Hepatocyte (in vitro differentiated cells): ENCODE measurements at regions not wholly inside any gene's neighbourhood (a gene's known extent, or its start where the extent isn't known, plus 50 kb on each side); places are given as distances from the start of the nearest gene placed in this dataset.

Source experiments
- DNase-seq: peaks from one replicate; pipeline ENCODE4 v3.0.0-alpha.2; 2016; ENCODE audit warnings: low spot score
- H2AFZ ChIP-seq: fragments of 200-600 bp; sonication (generic); 2 replicates; pipeline ENCODE4 v1.6.0; 2016; ENCODE audit warnings: antibody characterized with exemption, mild to moderate bottlenecking
- H3K27ac ChIP-seq: fragments of 200-600 bp; sonication (generic); 2 replicates; pipeline ENCODE4 v1.5.1; 2016; ENCODE audit warnings: mild to moderate bottlenecking
- H3K27me3 ChIP-seq: fragments of 200-600 bp; sonication (generic); 2 replicates; pipeline ENCODE4 v1.6.1; 2016
- H3K36me3 ChIP-seq: fragments of 200-600 bp; sonication (generic); replicated peaks from 2 replicates; pipeline ENCODE4 v1.5.1; 2016; ENCODE audit warnings: low read depth; ENCODE audit not compliant: insufficient read depth
- H3K4me1 ChIP-seq: fragments of 200-600 bp; sonication (generic); 2 replicates; pipeline ENCODE4 v1.5.1; 2016; ENCODE audit warnings: mild to moderate bottlenecking, moderate library complexity; ENCODE audit not compliant: insufficient read depth
- H3K4me2 ChIP-seq: fragments of 200-600 bp; sonication (generic); 2 replicates; pipeline ENCODE4 v1.6.0; 2016
- H3K4me3 ChIP-seq: fragments of 200-600 bp; sonication (generic); 2 replicates; pipeline ENCODE4 v1.5.1; 2016; ENCODE audit warnings: mild to moderate bottlenecking
- H3K79me2 ChIP-seq: fragments of 200-600 bp; sonication (generic); 2 replicates; pipeline ENCODE4 v1.6.0; 2017; ENCODE audit warnings: mild to moderate bottlenecking
- H3K9me2 ChIP-seq: fragments of 200-600 bp; sonication (generic); replicated peaks from 2 replicates; pipeline ENCODE4 v1.6.0; 2017; ENCODE audit warnings: mild to moderate bottlenecking; ENCODE audit not compliant: insufficient read depth
- H3K9me3 ChIP-seq: fragments of 200-600 bp; sonication (generic); 2 replicates; pipeline ENCODE4 v1.5.1; 2016; ENCODE audit warnings: low read depth, mild to moderate bottlenecking
- H4K20me1 ChIP-seq: fragments of 200-600 bp; sonication (generic); 2 replicates; pipeline ENCODE4 v1.6.0; 2016; ENCODE audit warnings: mild to moderate bottlenecking; ENCODE audit not compliant: insufficient read depth, poor library complexity, severe bottlenecking
- CTCF ChIP-seq: fragments of 200-600 bp; sonication (generic); IDR thresholded peaks from 2 replicates; pipeline ENCODE4 v1.5.1; 2016; ENCODE audit warnings: antibody characterized with exemption, mild to moderate bottlenecking; ENCODE audit not compliant: poor library complexity
- EZH2 ChIP-seq: fragments of 200-600 bp; sonication (generic); IDR thresholded peaks from 2 replicates; pipeline ENCODE4 v1.6.1; 2016; ENCODE audit warnings: antibody characterized with exemption, mild to moderate bottlenecking, borderline replicate concordance
- EZH2phosphoT487 ChIP-seq: fragments of 200-600 bp; sonication (generic); IDR thresholded peaks from one replicate; pipeline ENCODE4 v1.6.1; 2018; ENCODE audit warnings: antibody characterized with exemption, mild to moderate bottlenecking, low read depth, moderate library complexity; ENCODE audit not compliant: unreplicated experiment, severe bottlenecking
- WGBS: methylation state at CpG from one replicate; pipeline ENCODE4 v1.1.6; 2016; ENCODE audit warnings: low lambda C conversion rate; ENCODE audit errors: missing lambda C conversion rate; 5-methylcytosine and 5-hydroxymethylcytosine counted together

DNA sequence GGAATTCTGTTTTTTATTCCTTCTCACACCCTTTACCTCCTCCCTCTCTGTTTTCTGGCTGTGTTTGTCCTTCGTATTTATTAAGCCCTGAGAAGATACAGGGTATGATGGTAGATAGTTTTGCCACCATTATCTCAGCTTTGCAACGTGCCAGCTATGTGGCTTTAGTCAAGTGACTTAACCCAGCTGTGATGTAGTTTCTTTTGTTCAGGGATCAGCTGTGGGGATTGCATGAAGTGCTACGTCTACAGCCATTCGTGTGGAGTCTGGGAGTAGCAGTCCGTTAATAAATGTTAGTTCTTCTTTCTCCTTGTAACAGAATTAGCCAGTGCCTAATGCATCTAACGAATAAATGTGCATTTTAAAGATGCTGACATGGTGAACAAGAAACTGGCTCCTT, 128.4 kb downstream of the HAPSTR1 start:
- Histone ChIP-seq H4K20me1 (no peaks in the 10 kb centered on the region), H3K36me3 (no peaks in the 10 kb centered on the region), H3K4me2 (no peak overlapping the region), H3K27me3 (peaks cover 6% of the 10 kb centered on the region), H3K27ac (no peak overlapping the region), H3K9me3 (no peaks in the 10 kb centered on the region), H3K4me1 (no peaks in the 10 kb centered on the region), H3K9me2 (no peaks in the 10 kb centered on the region), H2AFZ (no peak overlapping the region), H3K4me3 (no peak overlapping the region), H3K79me2 (no peaks in the 10 kb centered on the region)
- DNase-seq: no peak
- TF ChIP-seq CTCF (no peak), EZH2 (no peak), EZH2phosphoT487 (no peak)
- WGBS: 39% methylated on average over 6 of the region's 6 CpGs

DNA sequence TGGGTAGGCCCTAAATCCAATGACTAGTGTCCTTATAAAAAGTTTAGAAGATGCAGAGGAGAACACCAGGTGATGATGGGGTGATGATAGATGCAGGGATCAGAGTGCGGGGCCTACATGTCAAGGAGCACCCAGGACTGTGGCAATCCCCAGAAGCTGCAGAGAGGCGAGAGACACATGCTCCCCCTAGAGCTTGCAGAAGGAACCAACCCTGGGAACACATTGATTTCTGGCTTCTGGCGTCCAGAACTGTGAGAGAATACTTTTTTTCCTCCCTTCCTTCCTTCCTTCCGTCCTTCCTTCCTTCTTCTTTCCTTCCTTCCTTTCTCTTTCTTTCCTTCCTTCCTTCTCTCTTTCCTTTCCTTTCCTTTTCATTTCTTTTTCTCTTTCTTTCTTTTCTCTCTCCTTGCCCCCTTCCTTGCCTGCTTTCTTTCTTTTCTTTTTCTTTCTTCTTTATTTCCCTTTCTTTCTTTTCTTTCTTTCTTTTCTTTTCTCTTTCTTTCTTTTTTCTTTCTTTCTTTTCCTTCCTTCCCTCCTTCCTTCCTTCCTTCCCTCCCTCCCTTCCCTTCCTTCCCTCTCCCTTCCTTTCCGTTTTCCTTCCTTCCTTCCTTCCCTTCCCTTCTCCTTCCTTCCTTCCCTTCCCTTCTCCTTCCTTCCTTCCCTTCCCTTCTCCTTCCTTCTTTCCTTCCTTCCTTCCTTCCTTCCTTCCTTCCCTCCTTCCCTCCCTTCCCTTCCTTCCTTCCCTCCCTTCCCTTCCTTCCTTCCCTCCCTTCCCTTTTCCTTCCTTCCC, 134.3 kb downstream of the HAPSTR1 start:
- peak; percentile 11 for DNase-seq
- H2AFZ ChIP-seq: no peak overlapping the region
- WGBS: 48% methylated on average over 2 of the region's 5 CpGs

DNA sequence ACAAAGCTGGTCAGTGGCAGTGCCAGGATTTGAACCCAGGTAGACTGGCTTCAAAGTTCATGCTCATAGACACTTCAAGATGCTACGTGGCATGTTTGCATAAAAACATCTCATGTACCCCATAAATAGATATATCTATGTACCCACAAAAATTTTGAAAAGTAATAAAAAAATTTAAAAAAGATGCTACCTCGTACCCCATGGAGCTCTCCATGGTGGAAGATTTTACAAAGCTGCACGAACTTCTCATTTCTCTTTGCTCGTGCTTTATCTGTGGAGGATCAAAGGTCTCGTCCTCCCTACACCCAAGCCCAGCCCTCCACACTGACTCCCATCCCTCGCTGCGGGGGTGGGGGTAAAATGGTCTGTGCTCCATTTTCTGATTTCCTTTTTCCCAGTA, 135.5 kb downstream of the HAPSTR1 start:
- Histone ChIP-seq H3K9me3 (no peaks in the 10 kb centered on the region), H3K9me2 (peaks cover 3% of the 10 kb centered on the region), H2AFZ (no peak overlapping the region), H3K27me3 (no peaks in the 10 kb centered on the region), H3K4me2 (no peak overlapping the region), H4K20me1 (no peaks in the 10 kb centered on the region), H3K36me3 (no peaks in the 10 kb centered on the region), H3K79me2 (no peaks in the 10 kb centered on the region), H3K4me1 (no peaks in the 10 kb centered on the region), H3K27ac (no peak overlapping the region), H3K4me3 (no peak overlapping the region)
- 70% methylated on average over 7 of the region's 7 CpGs for WGBS
- TF ChIP-seq CTCF (no peak), EZH2 (no peak), EZH2phosphoT487 (no peak)
- no peak for DNase-seq

More for the DNA sequence above, 134.3 kb downstream of the HAPSTR1 start:
- Histone ChIP-seq H3K4me3 (no peak overlapping the region), H3K9me2 (peaks cover 3% of the 10 kb centered on the region), H3K36me3 (no peaks in the 10 kb centered on the region), H3K9me3 (no peaks in the 10 kb centered on the region), H3K4me2 (no peak overlapping the region), H4K20me1 (no peaks in the 10 kb centered on the region), H3K27me3 (no peaks in the 10 kb centered on the region), H3K27ac (no peak overlapping the region), H3K4me1 (no peaks in the 10 kb centered on the region), H3K79me2 (no peaks in the 10 kb centered on the region)
- TF ChIP-seq EZH2phosphoT487 (no peak), EZH2 (no peak), CTCF (no peak)
